ENCODE measurements at regions not wholly inside any gene's neighbourhood (a gene's known extent, or its start where the extent isn't known, plus 50 kb on each side); places are given as distances from the start of the nearest gene placed in this dataset.
A peak's percentile ranks its signal among the peaks of the same experiment; 100 is the strongest.

GRCh38 chr10:59580026-59580863 is 129.4 kb downstream of the SLC16A9 start:
- H3K36me3 ChIP-seq: no peaks in the 10 kb centered on the region
- no peak overlapping the region for H3K4me2 ChIP-seq
- H3K9ac ChIP-seq: no peak overlapping the region
- peaks cover 8% of the 10 kb centered on the region; the same call in 1 of the 2 replicates for H3K4me1 ChIP-seq
- TF ChIP-seq Cebpa-rat (IDR thresholded peaks at IDR 0.05): no peak
- H4K20me1 ChIP-seq: no peaks in the 10 kb centered on the region
- no peaks in the 10 kb centered on the region for H3K27me3 ChIP-seq
- H3K4me3 ChIP-seq: no peak overlapping the region
- H3K27ac ChIP-seq: no peak overlapping the region
- H3K9me3 ChIP-seq: no peaks in the 10 kb centered on the region

- H3K9ac ChIP-seq: no peak overlapping the region
- no peak overlapping the region for H3K4me2 ChIP-seq
- H3K36me3 ChIP-seq: no peaks in the 10 kb centered on the region
- TF ChIP-seq Cebpa-rat (IDR thresholded peaks at IDR 0.05): no peak
- H3K4me3 ChIP-seq: no peak overlapping the region
- H3K27me3 ChIP-seq: no peaks in the 10 kb centered on the region
- no peak overlapping the region for H3K27ac ChIP-seq
- no peaks in the 10 kb centered on the region for H3K9me3 ChIP-seq
- H4K20me1 ChIP-seq: no peaks in the 10 kb centered on the region
- H3K4me1 ChIP-seq: peaks cover 9% of the 10 kb centered on the region; the same call in 1 of the 2 replicates
Measured at GRCh38 chr10:59578741-59579140, 130.9 kb downstream of the SLC16A9 start.

GRCh38 chr10:59577984-59578383 is 131.7 kb downstream of the SLC16A9 start:
- no peak overlapping the region for H3K4me3 ChIP-seq
- H3K4me2 ChIP-seq: no peak overlapping the region
- no peaks in the 10 kb centered on the region for H3K9me3 ChIP-seq
- no peak for TF ChIP-seq Cebpa-rat (IDR thresholded peaks at IDR 0.05)
- H3K4me1 ChIP-seq: peaks cover 9% of the 10 kb centered on the region; the same call in 1 of the 2 replicates
- H3K9ac ChIP-seq: no peak overlapping the region
- H4K20me1 ChIP-seq: no peaks in the 10 kb centered on the region
- no peaks in the 10 kb centered on the region for H3K36me3 ChIP-seq
- H3K27me3 ChIP-seq: no peaks in the 10 kb centered on the region
- H3K27ac ChIP-seq: no peak overlapping the region

GRCh38 chr10:59575269-59575668 is 134.4 kb downstream of the SLC16A9 start:
- Histone ChIP-seq H3K27me3 (no peaks in the 10 kb centered on the region), H3K4me1 (peaks cover 9% of the 10 kb centered on the region; the same call in 1 of the 2 replicates), H3K36me3 (no peaks in the 10 kb centered on the region), H3K4me2 (no peak overlapping the region), H3K9ac (no peak overlapping the region), H4K20me1 (no peaks in the 10 kb centered on the region), H3K4me3 (no peak overlapping the region), H3K9me3 (no peaks in the 10 kb centered on the region), H3K27ac (no peak overlapping the region)
- TF ChIP-seq Cebpa-rat (IDR thresholded peaks at IDR 0.05): no peak

DNA sequence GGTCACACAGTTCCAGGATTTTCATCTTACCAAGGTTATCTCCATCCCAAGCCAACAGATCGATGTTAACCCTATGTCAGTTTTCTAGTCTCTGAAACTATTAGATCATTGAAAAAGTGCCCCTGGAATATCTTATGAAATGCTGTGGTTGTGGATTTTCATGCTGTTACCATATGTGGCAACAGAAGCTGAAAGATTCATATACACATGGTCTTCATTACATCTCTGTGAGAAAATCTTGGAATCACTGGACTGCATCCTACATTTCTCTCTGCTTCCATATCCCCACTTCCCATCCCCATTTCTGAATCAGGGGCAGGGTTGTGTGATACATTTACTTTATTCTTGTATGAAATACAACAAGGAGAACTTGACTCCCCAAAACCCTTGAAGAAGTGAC is 146.1 kb downstream of the SLC16A9 start:
- no peaks in the 10 kb centered on the region for H3K27me3 ChIP-seq
- no peaks in the 10 kb centered on the region for H3K36me3 ChIP-seq
- H4K20me1 ChIP-seq: no peaks in the 10 kb centered on the region
- peak overlapping the region; percentile 27; the same call in 1 of the 2 replicates for H3K4me2 ChIP-seq
- no peak overlapping the region for H3K4me3 ChIP-seq
- peaks cover 24% of the 10 kb centered on the region for H3K4me1 ChIP-seq
- H3K9me3 ChIP-seq: no peaks in the 10 kb centered on the region
- H3K27ac ChIP-seq: no peak overlapping the region
- no peak overlapping the region for H3K9ac ChIP-seq
- no peak for TF ChIP-seq Cebpa-rat (IDR thresholded peaks at IDR 0.05)

DNA sequence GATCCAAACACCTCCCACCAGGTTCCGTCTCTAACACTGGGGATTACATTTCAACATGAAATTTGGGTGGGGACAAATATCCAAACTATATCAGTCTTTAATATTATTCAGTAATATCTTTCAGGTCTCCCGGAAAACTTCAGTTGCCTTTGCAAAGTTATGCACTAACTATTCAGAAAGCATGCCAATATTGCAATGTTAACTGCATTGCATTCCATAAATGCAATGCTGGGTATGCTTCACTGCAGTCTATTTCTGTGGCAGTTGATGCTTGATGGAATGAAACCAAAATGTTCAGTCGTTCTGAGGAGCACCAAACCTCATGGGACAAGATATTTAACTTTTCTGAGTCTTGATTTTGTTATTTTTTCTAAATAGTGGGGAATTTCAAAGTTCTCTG is 147.5 kb downstream of the SLC16A9 start:
- H4K20me1 ChIP-seq: no peaks in the 10 kb centered on the region
- no peaks in the 10 kb centered on the region for H3K9me3 ChIP-seq
- no peaks in the 10 kb centered on the region for H3K36me3 ChIP-seq
- H3K27ac ChIP-seq: no peak overlapping the region
- no peaks in the 10 kb centered on the region for H3K27me3 ChIP-seq
- H3K4me3 ChIP-seq: no peak overlapping the region
- peaks cover 24% of the 10 kb centered on the region for H3K4me1 ChIP-seq
- H3K9ac ChIP-seq: no peak overlapping the region
- no peak for TF ChIP-seq Cebpa-rat (IDR thresholded peaks at IDR 0.05)
- peak overlapping the region; percentile 27 for H3K4me2 ChIP-seq

DNA sequence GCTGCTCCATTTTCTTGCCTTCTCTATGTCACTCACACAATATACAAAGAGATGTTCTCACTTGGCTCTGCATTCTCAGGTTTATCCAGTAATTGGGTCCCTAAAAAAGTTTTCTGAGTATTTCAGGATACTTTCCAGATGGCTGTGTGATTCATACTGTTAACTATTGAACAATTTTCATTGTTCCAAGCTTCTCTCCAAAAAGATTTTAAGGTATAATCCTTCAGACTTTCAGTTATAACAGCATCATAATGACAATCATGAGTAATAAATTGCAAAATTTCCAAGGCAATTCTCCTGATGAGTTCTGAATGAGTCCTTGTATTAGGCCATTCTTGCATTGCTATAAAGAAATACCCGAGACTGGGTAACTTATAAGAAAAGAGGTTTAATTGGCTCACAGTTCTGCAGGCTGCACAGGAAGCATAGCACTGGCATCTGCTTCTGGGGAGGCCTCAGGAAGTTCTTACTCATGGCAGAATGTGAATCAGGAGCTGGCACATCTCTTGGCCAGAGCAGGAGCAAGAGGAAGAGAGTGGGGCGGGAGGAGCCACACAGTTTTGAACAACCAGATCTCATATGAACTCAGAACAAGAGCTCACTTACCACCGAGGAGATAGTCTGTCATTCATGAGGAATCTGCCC is 148.1 kb downstream of the SLC16A9 start:
- Histone ChIP-seq H3K9ac (no peak overlapping the region), H3K4me3 (no peak overlapping the region)
- no peak for TF ChIP-seq Cebpa-rat (IDR thresholded peaks at IDR 0.05)

GRCh38 chr10:59560990-59561389 is 148.7 kb downstream of the SLC16A9 start:
- TF ChIP-seq Cebpa-rat (IDR thresholded peaks at IDR 0.05): no peak
- no peaks in the 10 kb centered on the region for H3K36me3 ChIP-seq
- no peaks in the 10 kb centered on the region for H3K9me3 ChIP-seq
- no peaks in the 10 kb centered on the region for H3K27me3 ChIP-seq
- no peak overlapping the region for H3K9ac ChIP-seq
- H3K4me2 ChIP-seq: no peak overlapping the region
- H3K4me3 ChIP-seq: no peak overlapping the region
- H4K20me1 ChIP-seq: no peaks in the 10 kb centered on the region
- peaks cover 24% of the 10 kb centered on the region for H3K4me1 ChIP-seq
- no peak overlapping the region for H3K27ac ChIP-seq

More for the DNA sequence above, 148.1 kb downstream of the SLC16A9 start:
- no peaks in the 10 kb centered on the region for H4K20me1 ChIP-seq
- H3K4me2 ChIP-seq: peak overlapping the region; percentile 27
- no peaks in the 10 kb centered on the region for H3K27me3 ChIP-seq
- peaks cover 24% of the 10 kb centered on the region for H3K4me1 ChIP-seq
- H3K36me3 ChIP-seq: no peaks in the 10 kb centered on the region
- H3K9me3 ChIP-seq: no peaks in the 10 kb centered on the region
- H3K27ac ChIP-seq: no peak overlapping the region

DNA sequence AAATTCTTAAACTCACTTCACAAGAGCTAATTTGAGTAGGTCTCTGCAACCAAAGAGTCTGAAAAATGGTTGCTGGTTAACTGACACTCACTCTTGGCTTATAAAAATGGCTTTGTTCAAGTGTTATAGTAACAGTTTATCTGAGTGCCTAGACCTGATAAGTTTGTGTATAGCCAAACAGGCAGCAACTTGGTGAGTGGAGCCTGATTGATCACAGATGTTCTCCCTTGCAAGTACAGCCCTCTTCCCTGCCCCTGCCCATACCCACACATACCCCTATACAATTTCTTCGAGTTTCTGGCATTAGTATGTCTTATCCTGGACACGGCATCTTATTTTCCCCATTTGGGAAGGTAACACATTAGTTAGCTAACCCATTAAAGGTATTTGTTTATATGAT is 149.5 kb downstream of the SLC16A9 start:
- Histone ChIP-seq H3K9me3 (no peaks in the 10 kb centered on the region), H3K4me1 (peaks cover 24% of the 10 kb centered on the region), H3K4me2 (no peak overlapping the region), H3K27ac (no peak overlapping the region), H4K20me1 (no peaks in the 10 kb centered on the region), H3K9ac (no peak overlapping the region), H3K4me3 (no peak overlapping the region), H3K27me3 (no peaks in the 10 kb centered on the region), H3K36me3 (no peaks in the 10 kb centered on the region)
- TF ChIP-seq Cebpa-rat (IDR thresholded peaks at IDR 0.05): no peak

- Histone ChIP-seq H3K36me3 (no peaks in the 10 kb centered on the region), H3K27me3 (no peaks in the 10 kb centered on the region), H3K9ac (no peak overlapping the region), H3K4me3 (no peak overlapping the region), H3K9me3 (no peaks in the 10 kb centered on the region), H3K27ac (no peak overlapping the region), H4K20me1 (no peaks in the 10 kb centered on the region), H3K4me1 (peaks cover 18% of the 10 kb centered on the region), H3K4me2 (no peak overlapping the region)
- TF ChIP-seq Cebpa-rat (IDR thresholded peaks at IDR 0.05): no peak
Measured at GRCh38 chr10:59558066-59558465, 151.6 kb downstream of the SLC16A9 start.
